Nucleus accumbens (tissue), 56 donors: ENCODE measurements at regions not wholly inside any gene's neighbourhood (a gene's known extent, or its start where the extent isn't known, plus 50 kb on each side); places are given as distances from the start of the nearest gene placed in this dataset.
A peak's percentile ranks its signal among the peaks of the same experiment; 100 is the strongest.
"Not testable (repeated sequence)": the region's sequence is repeated elsewhere in the genome, so short reads cannot be mapped to it uniquely, and the experiment has no call there.

Source experiments
- DNase-seq, 56 donors: peaks; one replicate each; lab custom pipeline; 2025; lab: John Stamatoyannopoulos, UW

DNA sequence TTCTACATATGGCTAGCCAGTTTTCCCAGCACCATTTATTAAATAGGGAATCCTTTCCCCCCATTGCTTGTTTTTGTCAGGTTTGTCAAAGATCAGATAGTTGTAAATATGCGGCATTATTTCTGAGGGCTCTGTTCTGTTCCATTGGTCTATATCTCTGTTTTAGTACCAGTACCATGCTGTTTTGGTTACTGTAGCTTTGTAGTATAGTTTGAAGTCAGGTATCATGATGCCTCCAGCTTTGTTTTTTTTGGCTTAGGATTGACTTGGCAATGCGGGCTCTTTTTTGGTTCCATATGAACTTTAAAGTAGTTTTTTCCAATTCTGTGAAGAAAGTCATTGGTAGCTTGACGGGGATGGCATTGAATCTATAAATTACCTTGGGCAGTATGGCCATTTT lies 60.0 kb upstream of the GPC3 start:
- not testable (repeated sequence) for DNase-seq

DNA sequence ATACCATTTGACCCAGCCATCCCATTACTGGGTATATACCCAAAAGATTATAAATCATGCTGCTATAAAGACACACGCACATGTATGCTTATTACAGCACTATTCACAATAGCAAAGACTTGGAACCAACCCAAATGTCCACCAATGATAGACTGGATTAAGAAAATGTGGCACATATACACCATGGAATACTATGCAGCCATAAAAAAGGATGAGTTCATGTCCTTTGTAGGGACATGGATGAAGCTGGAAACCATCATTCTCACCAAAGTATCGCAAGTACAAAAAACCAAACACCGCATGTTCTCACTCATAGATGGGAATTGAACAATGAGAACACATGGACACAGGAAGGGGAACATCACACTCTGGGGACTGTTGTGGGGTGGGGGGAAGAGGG lies 81.7 kb upstream of the GPC3 start:
- not testable (repeated sequence) for DNase-seq

- DNase-seq: not testable (repeated sequence)
Measured at GRCh38 chrX:134071899-134072298, 86.5 kb upstream of the GPC3 start.

DNA sequence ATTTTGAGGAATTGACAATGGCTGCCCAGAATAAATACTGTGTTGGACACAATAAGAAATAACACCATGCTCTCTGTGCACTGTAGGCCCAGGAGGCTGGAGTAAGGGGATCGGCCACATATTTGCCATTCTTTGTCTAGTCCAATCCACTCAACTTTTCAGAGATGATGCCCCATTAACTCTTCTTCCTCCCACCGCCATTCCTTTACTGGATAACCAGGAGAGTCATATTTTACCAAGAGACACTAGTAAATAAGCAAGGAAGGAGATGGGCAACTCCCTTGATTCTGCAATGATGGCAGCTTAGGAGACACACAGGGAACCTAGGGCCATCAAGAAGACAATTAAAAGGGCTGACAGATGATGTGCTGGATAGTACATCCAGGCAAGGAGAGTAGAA lies 87.9 kb upstream of the GPC3 start:
- no peak for DNase-seq

GRCh38 chrX:134074151-134074550 lies 88.8 kb upstream of the GPC3 start:
- DNase-seq: no peak

- DNase-seq: no peak
Measured at GRCh38 chrX:134075894-134076718, 90.7 kb upstream of the GPC3 start.

DNA sequence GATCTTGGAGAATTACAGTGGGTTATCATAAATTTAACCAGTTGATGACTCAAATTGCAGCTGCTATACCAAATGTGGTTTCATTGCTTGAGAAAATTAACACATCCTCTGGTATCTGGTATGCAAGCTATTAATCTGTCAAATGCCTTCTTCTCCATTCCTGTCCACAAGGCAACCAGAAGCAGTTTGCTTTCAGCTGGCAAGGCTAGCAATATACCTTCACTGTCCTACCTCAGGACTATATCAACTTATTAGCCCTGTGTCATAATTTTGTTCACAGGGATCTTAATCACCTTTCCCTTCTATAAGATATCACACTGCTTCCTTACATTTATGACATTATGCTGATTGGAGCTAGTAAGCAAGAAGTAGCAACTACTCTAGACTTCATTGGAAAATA lies 110.0 kb upstream of the GPC3 start:
- no peak for DNase-seq

GRCh38 chrX:134101636-134102035 lies 116.2 kb upstream of the GPC3 start:
- no peak for DNase-seq

- DNase-seq: no peak
Measured at GRCh38 chrX:134115270-134115669, 121.7 kb upstream of the CCDC160 start.

- no peak for DNase-seq
Measured at GRCh38 chrX:134137341-134137740, 99.6 kb upstream of the CCDC160 start.

DNA sequence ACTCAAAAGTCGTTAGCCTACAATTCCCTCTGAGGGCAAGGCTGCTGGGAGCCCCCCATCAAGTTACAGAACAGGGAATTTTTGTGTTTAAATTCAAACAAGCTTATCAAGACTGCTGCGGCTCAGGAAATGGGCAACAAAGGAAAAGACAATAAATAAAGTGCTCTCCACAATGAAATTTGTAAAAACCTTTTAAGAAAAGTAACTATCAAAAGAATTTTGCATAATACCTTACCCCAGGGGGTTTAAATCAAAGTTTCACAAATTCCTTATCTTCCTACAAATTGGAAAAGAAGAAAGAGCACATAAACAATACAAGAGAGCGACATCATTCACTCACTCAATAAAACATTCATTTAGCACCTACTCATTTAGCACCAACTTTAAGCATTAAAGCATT lies 97.9 kb upstream of the CCDC160 start:
- DNase-seq: no peak

DNA sequence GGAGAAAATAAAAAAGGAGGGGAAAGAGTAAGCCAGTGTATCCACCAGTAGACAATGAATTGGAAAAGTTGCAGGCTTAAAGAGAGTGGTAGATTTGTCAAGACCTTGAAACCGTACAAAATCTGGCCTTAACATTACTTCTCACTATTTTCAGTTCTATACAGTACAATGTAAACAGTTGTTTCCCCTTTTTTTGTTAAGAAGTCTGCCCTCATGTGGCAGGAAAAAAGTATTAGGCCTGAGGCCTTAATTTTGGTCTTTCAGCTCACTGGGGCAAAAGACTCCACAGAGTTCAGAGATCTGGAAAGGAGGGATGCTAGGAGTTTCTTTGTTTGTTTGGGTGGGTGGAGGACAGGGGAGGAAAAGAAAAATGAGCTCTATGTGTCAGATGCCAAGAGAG lies 92.8 kb upstream of the CCDC160 start:
- no peak for DNase-seq

DNA sequence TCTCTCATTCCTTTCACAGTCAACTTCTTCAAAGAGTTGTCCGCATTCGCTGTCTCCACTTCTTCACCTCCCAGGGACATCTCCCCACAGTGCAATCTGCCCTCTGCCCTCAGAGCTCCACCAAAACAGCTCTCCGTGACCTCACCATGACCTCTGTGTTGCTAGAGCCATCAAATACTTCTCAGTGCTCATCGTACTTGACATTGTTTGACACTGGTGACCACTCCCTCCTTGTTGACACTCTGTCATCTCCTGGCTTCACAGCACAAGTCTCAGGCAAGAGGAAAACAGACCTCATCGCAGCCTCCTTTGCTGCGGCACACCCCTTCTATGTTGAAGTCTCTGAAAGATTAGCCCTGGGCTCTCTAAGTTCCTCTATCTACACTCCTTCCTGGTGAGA lies 90.5 kb upstream of the CCDC160 start:
- no peak for DNase-seq

- DNase-seq: no peak
Measured at GRCh38 chrX:134148172-134148692, 88.8 kb upstream of the CCDC160 start.

DNA sequence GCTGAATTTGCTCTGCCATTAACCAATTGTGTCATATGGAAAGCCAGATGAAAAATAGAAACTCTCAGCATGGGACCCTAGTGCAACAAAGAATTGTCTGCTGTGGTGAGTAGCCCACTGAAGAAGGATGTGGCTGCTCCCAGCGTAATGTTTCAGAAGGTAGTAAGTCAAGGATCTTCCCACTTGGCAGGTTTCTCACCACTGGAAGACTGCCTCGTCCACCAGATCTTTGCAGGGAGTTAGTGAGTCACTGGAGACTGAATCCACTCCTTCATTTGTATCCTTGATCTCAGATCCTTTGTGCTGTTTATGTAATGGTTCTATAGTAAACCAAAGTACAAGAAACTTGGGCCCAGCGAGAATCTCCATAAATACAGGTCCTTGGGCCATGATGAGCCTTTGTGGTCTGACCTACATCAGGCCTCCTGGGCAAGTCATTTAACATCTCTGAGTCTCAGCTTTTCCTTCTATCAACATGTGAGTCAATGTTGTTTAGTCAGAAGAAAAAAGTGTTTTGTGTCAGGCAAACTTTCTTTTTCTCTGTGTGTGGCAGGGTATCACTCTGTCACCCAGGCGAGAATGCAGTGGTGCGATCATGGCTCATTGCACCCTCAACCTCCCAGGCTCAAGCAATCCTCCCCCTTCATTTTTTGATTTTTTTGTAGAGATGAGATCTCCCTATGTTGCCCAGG lies 78.0 kb upstream of the CCDC160 start:
- no peak for DNase-seq

DNA sequence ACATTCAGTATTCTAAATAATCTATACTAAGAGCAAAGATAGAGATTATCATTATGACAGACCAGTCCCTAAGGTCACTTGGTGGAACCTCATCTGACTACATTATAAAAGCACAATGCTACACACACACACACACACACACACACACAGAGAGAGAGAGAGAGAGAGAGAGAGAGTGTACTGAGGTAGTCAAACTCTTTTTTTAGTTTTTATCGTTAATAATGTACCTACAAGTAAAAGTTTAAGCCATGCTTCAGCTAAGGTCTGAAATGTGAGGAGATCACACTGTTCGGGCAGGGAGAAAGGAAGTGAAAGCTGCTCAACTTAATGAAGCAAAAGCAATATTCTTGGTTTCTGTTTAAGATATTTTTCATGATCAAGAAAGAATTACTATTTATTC lies 75.8 kb upstream of the CCDC160 start:
- no peak for DNase-seq

DNA sequence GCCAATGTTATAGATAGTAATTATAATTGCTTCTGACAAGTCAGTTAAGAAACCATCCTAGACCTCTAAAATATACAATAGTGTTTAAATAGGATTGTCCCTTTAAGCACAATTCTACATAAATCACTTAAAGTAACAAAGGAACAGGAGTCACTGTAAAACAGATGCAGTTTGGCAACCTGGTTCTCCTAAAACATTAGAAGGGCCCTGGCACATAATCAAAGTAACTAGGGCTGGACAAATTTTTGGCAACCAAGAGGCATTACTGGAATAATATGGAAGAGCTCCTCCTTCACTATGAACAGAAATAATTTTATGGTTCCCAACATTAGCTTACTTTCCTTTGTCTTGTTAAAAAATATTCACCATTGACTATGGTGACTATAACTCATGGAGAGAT lies 75.0 kb upstream of the CCDC160 start:
- no peak for DNase-seq

DNA sequence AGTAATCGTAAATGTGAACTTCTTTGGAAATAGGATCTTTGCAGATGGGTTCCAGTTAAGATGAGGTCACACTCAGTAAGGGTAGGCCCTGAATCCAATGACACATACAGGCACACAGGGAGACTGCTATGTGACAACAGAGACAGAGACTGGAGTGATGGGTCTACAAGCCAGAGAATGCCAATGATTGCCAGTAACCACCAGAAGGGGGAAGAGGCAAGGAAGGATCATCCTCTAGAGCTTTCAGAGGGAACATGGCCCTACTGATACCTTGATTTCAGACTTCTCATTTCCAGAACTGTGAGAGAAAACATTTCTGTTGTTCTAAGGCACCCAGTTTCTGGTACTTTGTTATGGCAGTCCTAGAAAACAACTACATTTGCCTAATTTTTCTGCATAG lies 73.1 kb upstream of the CCDC160 start:
- DNase-seq: no peak

GRCh38 chrX:134167591-134168203 lies 69.3 kb upstream of the CCDC160 start:
- no peak for DNase-seq

GRCh38 chrX:134171661-134172587 lies 65.1 kb upstream of the CCDC160 start:
- DNase-seq: peak in 43 of 56 donors; percentile 0 to 46 (median 15)
